Lower leg skin (tissue), 3 donors: ENCODE measurements at regions not wholly inside any gene's neighbourhood (a gene's known extent, or its start where the extent isn't known, plus 50 kb on each side); places are given as distances from the start of the nearest gene placed in this dataset.
"Not testable (repeated sequence)": the region's sequence is repeated elsewhere in the genome, so short reads cannot be mapped to it uniquely, and the experiment has no call there.

ENCODE experiments used
- POLR2A ChIP-seq, 2 donors: fragments of 450-650 bp; IDR thresholded peaks; one replicate each; pipeline ENCODE4 v1.6.1; 2016 to 2017; ENCODE audit warnings: antibody characterized with exemption in 2 of 2, mild to moderate bottlenecking in 1 of 2, moderate library complexity in 1 of 2
- TF ChIP-seq, protein P1 (sequence below), 3 donors: fragments of 450-650 bp; IDR thresholded peaks; one replicate each; pipeline ENCODE4 v1.5.1; 2016; ENCODE audit warnings: antibody characterized with exemption in 3 of 3, mild to moderate bottlenecking in 3 of 3, moderate library complexity in 2 of 3

DNA sequence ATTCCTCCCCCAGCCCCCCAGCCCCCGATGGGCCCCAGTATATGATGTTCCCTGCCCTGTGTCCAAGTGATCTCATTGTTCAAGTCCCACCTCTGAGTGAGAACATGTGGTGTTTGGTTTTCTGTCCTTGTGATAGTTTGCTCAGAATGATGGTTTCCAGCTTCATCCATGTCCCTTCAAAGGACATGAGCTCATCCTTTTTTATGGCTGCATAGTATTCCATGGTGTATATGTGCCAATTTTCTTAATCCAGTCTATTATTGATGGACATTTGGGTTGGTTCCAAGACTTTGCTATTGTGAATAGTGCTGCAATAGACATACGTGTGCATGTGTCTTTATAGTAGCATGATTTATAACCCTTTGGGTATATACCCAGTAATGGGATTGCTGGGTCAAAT is 495.3 kb downstream of the OMA1 start:
- TF ChIP-seq, protein P1, sequence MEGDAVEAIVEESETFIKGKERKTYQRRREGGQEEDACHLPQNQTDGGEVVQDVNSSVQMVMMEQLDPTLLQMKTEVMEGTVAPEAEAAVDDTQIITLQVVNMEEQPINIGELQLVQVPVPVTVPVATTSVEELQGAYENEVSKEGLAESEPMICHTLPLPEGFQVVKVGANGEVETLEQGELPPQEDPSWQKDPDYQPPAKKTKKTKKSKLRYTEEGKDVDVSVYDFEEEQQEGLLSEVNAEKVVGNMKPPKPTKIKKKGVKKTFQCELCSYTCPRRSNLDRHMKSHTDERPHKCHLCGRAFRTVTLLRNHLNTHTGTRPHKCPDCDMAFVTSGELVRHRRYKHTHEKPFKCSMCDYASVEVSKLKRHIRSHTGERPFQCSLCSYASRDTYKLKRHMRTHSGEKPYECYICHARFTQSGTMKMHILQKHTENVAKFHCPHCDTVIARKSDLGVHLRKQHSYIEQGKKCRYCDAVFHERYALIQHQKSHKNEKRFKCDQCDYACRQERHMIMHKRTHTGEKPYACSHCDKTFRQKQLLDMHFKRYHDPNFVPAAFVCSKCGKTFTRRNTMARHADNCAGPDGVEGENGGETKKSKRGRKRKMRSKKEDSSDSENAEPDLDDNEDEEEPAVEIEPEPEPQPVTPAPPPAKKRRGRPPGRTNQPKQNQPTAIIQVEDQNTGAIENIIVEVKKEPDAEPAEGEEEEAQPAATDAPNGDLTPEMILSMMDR (IDR thresholded peaks at IDR 0.05) = not testable (repeated sequence)
- TF ChIP-seq POLR2A (IDR thresholded peaks at IDR 0.05) = not testable (repeated sequence)
